ENCODE measurements at regions not wholly inside any gene's neighbourhood (a gene's known extent, or its start where the extent isn't known, plus 50 kb on each side); places are given as distances from the start of the nearest gene placed in this dataset.

DNA sequence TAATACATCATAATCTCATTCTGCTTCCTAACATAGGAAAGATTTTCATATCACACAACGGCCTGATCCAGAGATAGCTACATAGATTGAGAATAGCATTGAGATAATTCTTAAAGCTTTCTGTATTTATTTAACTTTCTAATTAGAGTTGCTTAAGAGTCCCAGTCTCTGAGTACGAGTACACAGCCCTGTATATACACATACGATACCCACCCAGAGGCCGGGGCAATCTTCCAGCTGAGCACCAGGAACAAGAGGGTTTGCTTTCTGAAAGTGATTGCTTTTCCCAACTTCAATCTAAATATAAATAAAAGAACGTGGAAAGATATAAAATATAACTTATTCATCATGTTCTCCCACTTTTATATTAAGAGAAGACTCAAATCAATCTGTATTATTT, 313.8 kb downstream of the COL12A1 start:
- TF ChIP-seq, protein P1, sequence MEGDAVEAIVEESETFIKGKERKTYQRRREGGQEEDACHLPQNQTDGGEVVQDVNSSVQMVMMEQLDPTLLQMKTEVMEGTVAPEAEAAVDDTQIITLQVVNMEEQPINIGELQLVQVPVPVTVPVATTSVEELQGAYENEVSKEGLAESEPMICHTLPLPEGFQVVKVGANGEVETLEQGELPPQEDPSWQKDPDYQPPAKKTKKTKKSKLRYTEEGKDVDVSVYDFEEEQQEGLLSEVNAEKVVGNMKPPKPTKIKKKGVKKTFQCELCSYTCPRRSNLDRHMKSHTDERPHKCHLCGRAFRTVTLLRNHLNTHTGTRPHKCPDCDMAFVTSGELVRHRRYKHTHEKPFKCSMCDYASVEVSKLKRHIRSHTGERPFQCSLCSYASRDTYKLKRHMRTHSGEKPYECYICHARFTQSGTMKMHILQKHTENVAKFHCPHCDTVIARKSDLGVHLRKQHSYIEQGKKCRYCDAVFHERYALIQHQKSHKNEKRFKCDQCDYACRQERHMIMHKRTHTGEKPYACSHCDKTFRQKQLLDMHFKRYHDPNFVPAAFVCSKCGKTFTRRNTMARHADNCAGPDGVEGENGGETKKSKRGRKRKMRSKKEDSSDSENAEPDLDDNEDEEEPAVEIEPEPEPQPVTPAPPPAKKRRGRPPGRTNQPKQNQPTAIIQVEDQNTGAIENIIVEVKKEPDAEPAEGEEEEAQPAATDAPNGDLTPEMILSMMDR (IDR thresholded peaks at IDR 0.05) = no peak
- no peak for TF ChIP-seq EZH2 (IDR thresholded peaks at IDR 0.05)
